ENCODE measurements at regions not wholly inside any gene's neighbourhood (a gene's known extent, or its start where the extent isn't known, plus 50 kb on each side); places are given as distances from the start of the nearest gene placed in this dataset.

- no peak overlapping the region for H4K8ac ChIP-seq (ENCODE audit: extremely low read depth, insufficient read depth, low read length)
- no peak overlapping the region for H3K14ac ChIP-seq (ENCODE audit: insufficient read length)
- 81% methylated on average over 8 of the region's 8 CpGs; no CpG with 5 or more reads in 1 of the 2 experiments for WGBS, 2 experiments (ENCODE audit: extremely low coverage in 1 of 2, insufficient coverage in 1 of 2, insufficient read length in 1 of 2, insufficient replicate concordance in 2 of 2, low coverage in 1 of 2, low lambda C conversion rate in 2 of 2, missing lambda C conversion rate in 1 of 2)
- H3K79me1 ChIP-seq (ENCODE audit: low read depth, low read length) = no peaks in the 10 kb centered on the region
- DNase-seq (ENCODE audit: low read depth in 1 of 2, low spot score in 2 of 2) (no peak), FAIRE-seq (no peak)
- H3K4me1 ChIP-seq (replicated peaks in 1 of 4; ENCODE audit: control insufficient read depth in 3 of 4, insufficient read depth in 4 of 4, low read length in 3 of 4) = no peaks in the 10 kb centered on the region
- no peak overlapping the region for H3K4ac ChIP-seq (replicated peaks; ENCODE audit: insufficient read length, low read depth, low read length)
- H3K9ac ChIP-seq (replicated peaks in 1 of 4; ENCODE audit: extremely low read depth in 1 of 4, low read depth in 3 of 4, low read length in 3 of 4) = no peak overlapping the region
- H2AFZ ChIP-seq (ENCODE audit: low read length) = no peak overlapping the region
- H3K36me3 ChIP-seq (ENCODE audit: control insufficient read depth in 2 of 4, insufficient read depth in 4 of 4, low read length in 3 of 4) = no peaks in the 10 kb centered on the region
- H4K5ac ChIP-seq (ENCODE audit: insufficient read length, low read depth, low read length) = no peak overlapping the region
- no peak overlapping the region for H3K23ac ChIP-seq (ENCODE audit: insufficient read length)
- H3K23me2 ChIP-seq (ENCODE audit: low read depth, low read length) = no peaks in the 10 kb centered on the region
- no peaks in the 10 kb centered on the region for H4K20me1 ChIP-seq (replicated peaks in 1 of 2; ENCODE audit: control insufficient read depth in 1 of 2, insufficient read depth in 2 of 2, low read length in 2 of 2)
- CTCF ChIA-PET (ENCODE audit: partially characterized antibody) = interaction anchor here (0.8 to 0.9 kb wide), 2 partner anchors 19 to 22 kb away, joined by 3 to 4 read pairs; no protein-coding TSS in a partner anchor
- no peak overlapping the region for H3K4me3 ChIP-seq (ENCODE audit: extremely low read depth in 1 of 4, insufficient read depth in 2 of 4, low read depth in 3 of 4, low read length in 4 of 4)
- H3K9me3 ChIP-seq (ENCODE audit: insufficient read depth in 2 of 2, low read depth in 1 of 2, low read length in 1 of 2) = no peaks in the 10 kb centered on the region
- H3K27me3 ChIP-seq (replicated peaks in 1 of 4; ENCODE audit: control insufficient read depth in 3 of 4, extremely low read depth in 1 of 4, insufficient read depth in 3 of 4, low read length in 3 of 4) = no peaks in the 10 kb centered on the region
- POLR2A ChIA-PET (ENCODE audit: partially characterized antibody) = no interaction called here
- H3K27ac ChIP-seq (ENCODE audit: low read depth, low read length) = no peak overlapping the region
- no peak overlapping the region for H4K91ac ChIP-seq (replicated peaks; ENCODE audit: insufficient read length, low read length)
- H2BK120ac ChIP-seq (replicated peaks; ENCODE audit: low read depth, low read length) = no peak overlapping the region
- no peak overlapping the region for H2BK20ac ChIP-seq (ENCODE audit: low read length)
- no peak overlapping the region for H3K4me2 ChIP-seq (ENCODE audit: insufficient read depth in 1 of 2, low read depth in 2 of 2, low read length in 2 of 2)
- H3K56ac ChIP-seq (replicated peaks; ENCODE audit: insufficient read length, low read depth, low read length) = no peak overlapping the region
- H2BK5ac ChIP-seq (ENCODE audit: low read depth, low read length) = no peak overlapping the region
- H2BK15ac ChIP-seq (ENCODE audit: low read length) = no peak overlapping the region
- H2BK12ac ChIP-seq (ENCODE audit: low read depth, low read length) = no peak overlapping the region
- no peak overlapping the region for H2AK5ac ChIP-seq (ENCODE audit: low read depth, low read length)
- H3K18ac ChIP-seq (ENCODE audit: extremely low read depth, low read length) = no peak overlapping the region
- no peaks in the 10 kb centered on the region for H3K79me2 ChIP-seq (ENCODE audit: control insufficient read depth in 1 of 2, insufficient read depth in 2 of 2, low read length in 2 of 2)
Measured at GRCh38 chr4:187921946-187922623, 73.5 kb upstream of the ZFP42 start.

All from H1 (cell line).